AG04449 (cell line): ENCODE measurements at regions not wholly inside any gene's neighbourhood (a gene's known extent, or its start where the extent isn't known, plus 50 kb on each side); places are given as distances from the start of the nearest gene placed in this dataset.

Experiments used
- CTCF ChIA-PET: fragments of 350-600 bp; formaldehyde crosslinking; extraction: SDS; loops from one replicate; lab custom pipeline; 2021; ENCODE audit warnings: antibody characterized with exemption; lab: Yijun Ruan, JAX
- POLR2A ChIA-PET: fragments of 400-600, 350-600 bp; formaldehyde crosslinking; extraction: SDS; loops from one replicate; lab custom pipeline; 2020; ENCODE audit warnings: antibody characterized with exemption, inconsistent platforms; lab: Yijun Ruan, JAX
- DNase-seq: peaks from one replicate; pipeline ENCODE4 v3.0.0-alpha.2; 2010; ENCODE audit warnings: low read depth, low spot score
- H3K4me3 ChIP-seq: 2 replicates; pipeline ENCODE4 v1.5.1; 2011; ENCODE audit warnings: low read depth, mild to moderate bottlenecking, control low read depth, low read length
- CTCF ChIP-seq: IDR thresholded peaks from one replicate; pipeline ENCODE4 v1.5.1; 2011; ENCODE audit warnings: mild to moderate bottlenecking, moderate library complexity, low read length, control low read depth, inconsistent platforms; ENCODE audit not compliant: insufficient read depth; ENCODE audit errors: missing control alignments

DNA sequence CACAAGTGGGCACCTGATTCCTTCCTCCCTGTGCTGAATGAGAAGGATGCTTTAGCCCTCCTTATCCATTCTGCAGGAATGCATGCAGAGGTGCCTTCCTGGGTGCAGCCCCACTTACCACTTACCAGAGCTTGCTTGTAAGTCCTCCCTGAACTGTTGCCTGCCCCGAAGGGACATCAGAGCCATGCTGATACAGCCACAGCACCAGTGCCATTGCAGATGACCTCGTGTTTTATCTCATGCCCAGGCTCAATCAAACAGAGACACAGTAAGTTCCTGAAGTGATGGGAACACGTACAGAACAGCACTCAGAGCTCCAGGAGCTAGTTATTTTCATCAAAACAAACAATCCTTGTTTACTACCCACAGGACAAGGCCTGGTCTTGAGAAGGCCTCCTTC, 81.9 kb downstream of the ATP1A1 start:
- no peak overlapping the region for H3K4me3 ChIP-seq
- TF ChIP-seq CTCF, result no peak
- POLR2A ChIA-PET, result no interaction called here
- DNase-seq, result no peak
- CTCF ChIA-PET, result interaction anchor here (1.6 kb wide), 1 partner anchor 31 kb away, joined by 5 read pairs; no protein-coding TSS in a partner anchor

GRCh38 chr1:116455509-116455908, 82.5 kb downstream of the ATP1A1 start:
- TF ChIP-seq CTCF, result no peak
- ChIA-PET CTCF (interaction anchor here (1.6 kb wide), 1 partner anchor 30 kb away, joined by 5 read pairs; no protein-coding TSS in a partner anchor), POLR2A (no interaction called here)
- no peak overlapping the region for H3K4me3 ChIP-seq
- no peak for DNase-seq

GRCh38 chr1:116457946-116458604, 85.0 kb downstream of the ATP1A1 start:
- no peak overlapping the region for H3K4me3 ChIP-seq
- ChIA-PET POLR2A (no interaction called here), CTCF (interaction anchor here (1.7 kb wide), 1 partner anchor 27 kb away, joined by 10 read pairs; no protein-coding TSS in a partner anchor)
- DNase-seq, result no peak
- TF ChIP-seq CTCF, result no peak

DNA sequence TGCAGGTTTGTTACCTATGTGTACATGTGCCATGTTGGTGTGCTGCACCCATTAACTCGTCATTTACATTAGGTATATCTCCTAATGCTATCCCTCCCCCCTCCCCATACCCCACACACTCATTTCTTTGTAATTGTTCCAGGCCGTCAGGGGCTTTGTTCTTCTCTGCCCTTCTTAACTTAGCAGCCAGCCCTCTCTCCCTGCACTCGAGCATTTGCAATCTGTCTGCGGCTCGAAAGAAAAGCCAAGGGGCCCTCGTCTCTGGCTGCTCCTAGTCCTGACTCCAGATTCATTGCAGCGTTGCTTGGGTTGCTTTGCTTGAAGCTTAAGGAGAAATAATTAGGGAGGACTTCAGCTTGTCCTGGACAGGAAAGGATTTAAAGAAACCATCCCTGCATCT, 85.7 kb downstream of the ATP1A1 start:
- no peak overlapping the region for H3K4me3 ChIP-seq
- ChIA-PET POLR2A (no interaction called here), CTCF (interaction anchor here (1.7 kb wide), 1 partner anchor 27 kb away, joined by 10 read pairs; no protein-coding TSS in a partner anchor)
- no peak for DNase-seq
- TF ChIP-seq CTCF, result no peak

DNA sequence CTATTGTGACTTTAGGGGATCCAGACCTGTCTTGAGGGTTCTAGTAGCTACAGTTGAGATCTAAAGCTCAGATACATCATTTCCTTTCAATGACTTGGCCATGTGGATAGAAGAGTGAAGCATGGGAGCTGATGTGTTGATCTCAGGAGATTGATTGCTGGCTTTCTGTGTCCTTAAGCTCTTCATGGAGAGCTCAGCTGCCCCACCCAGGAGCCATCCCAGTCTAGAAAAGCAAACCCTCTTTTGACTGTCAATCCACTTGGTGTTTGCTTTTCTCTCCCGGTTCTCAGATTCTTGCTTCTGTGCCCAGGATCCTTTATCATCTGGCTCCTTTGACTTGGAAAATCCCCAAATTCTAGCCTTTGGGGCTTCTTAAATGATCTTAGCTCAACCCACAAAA, 87.2 kb downstream of the ATP1A1 start:
- no peak for TF ChIP-seq CTCF

DNA sequence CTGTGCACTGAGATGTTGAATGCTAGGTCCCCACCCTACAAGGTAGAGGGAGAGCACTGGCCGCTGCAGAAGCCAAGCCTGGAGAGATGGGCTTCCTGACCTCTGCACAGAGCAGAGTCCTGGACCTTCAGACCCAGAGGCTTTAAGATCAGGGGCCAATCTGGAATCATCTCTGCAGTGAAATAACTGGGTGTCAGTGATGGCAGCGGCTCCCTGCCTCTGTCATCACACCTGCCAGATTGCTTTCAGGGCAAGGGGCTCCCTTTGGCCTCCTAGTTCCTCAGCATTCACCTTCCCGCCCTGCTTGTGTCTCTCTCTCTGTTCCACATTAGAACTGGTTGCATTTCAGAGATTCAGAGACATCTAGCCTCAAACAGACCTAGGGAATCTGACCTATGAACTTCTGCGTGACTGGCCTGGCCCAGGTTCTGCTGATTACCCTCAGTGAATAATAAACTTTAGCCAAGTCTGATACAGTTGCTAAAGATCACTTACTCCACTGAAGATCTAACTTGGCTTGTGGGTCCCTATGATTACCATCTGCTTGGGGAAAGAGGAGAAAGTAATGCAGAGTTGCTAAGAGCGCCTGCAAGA, 87.8 kb downstream of the ATP1A1 start:
- no peak for DNase-seq
- no peak overlapping the region for H3K4me3 ChIP-seq
- CTCF ChIA-PET, result no interaction called here
- POLR2A ChIA-PET, result no interaction called here
- TF ChIP-seq CTCF, result no peak

More for the DNA sequence above, 87.2 kb downstream of the ATP1A1 start:
- no peak overlapping the region for H3K4me3 ChIP-seq
- POLR2A ChIA-PET, result no interaction called here
- CTCF ChIA-PET, result no interaction called here
- no peak for DNase-seq
